IMR-90 (cell line): ENCODE measurements at regions not wholly inside any gene's neighbourhood (a gene's known extent, or its start where the extent isn't known, plus 50 kb on each side); places are given as distances from the start of the nearest gene placed in this dataset.

ENCODE experiments used
- BHLHE40 ChIP-seq: fragments of 150-350 bp; IDR thresholded peaks from 2 replicates; pipeline ENCODE4 v1.6.1; 2016; ENCODE audit warnings: mild to moderate bottlenecking, low read depth, low read length
- POLR2A ChIP-seq: IDR thresholded peaks from 2 replicates; pipeline ENCODE4 v1.6.1; 2012; ENCODE audit warnings: mild to moderate bottlenecking, low read depth, low read length
- SMC3 ChIP-seq: fragments of 150-350 bp; IDR thresholded peaks from 2 replicates; pipeline ENCODE4 v1.6.1; 2016; ENCODE audit warnings: low read depth, mild to moderate bottlenecking, antibody characterized with exemption, low read length, moderate library complexity
- TF ChIP-seq, protein P1 (sequence below): conservative IDR thresholded peaks from 2 replicates; pipeline ENCODE4 v1.5.1; 2012; ENCODE audit warnings: mild to moderate bottlenecking, low read depth, low read length, improper control_type of control experiment
- TF ChIP-seq, protein P2 (sequence below): fragments of 150-350 bp; IDR thresholded peaks from 2 replicates; pipeline ENCODE4 v1.6.1; 2017; ENCODE audit warnings: mild to moderate bottlenecking, antibody characterized with exemption, low read length, low read depth
- TF ChIP-seq, protein P3 (sequence below): fragments of 150-350 bp; IDR thresholded peaks from 2 replicates; pipeline ENCODE4 v1.6.1; 2016; ENCODE audit warnings: low read depth, mild to moderate bottlenecking, low read length, moderate library complexity, borderline replicate concordance

DNA sequence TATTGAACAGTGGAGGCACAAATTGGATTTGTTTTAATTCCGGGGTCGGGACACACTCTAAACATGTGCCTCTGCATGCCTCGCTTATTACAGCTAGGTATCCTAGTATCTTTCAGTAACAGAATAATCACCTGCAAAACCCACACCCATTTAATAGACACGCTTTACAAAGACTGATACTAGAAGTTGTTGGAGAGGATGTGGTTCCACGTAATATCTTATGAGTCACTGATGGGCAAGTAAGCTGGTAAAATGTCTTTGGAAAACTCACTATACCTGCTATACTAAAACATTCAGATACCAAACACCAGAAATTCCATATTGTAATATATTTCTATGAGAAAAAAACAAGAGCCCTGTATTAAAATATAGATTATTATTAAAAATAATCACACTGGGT lies 84.0 kb downstream of the GGTLC2 start:
- TF ChIP-seq, protein P1, sequence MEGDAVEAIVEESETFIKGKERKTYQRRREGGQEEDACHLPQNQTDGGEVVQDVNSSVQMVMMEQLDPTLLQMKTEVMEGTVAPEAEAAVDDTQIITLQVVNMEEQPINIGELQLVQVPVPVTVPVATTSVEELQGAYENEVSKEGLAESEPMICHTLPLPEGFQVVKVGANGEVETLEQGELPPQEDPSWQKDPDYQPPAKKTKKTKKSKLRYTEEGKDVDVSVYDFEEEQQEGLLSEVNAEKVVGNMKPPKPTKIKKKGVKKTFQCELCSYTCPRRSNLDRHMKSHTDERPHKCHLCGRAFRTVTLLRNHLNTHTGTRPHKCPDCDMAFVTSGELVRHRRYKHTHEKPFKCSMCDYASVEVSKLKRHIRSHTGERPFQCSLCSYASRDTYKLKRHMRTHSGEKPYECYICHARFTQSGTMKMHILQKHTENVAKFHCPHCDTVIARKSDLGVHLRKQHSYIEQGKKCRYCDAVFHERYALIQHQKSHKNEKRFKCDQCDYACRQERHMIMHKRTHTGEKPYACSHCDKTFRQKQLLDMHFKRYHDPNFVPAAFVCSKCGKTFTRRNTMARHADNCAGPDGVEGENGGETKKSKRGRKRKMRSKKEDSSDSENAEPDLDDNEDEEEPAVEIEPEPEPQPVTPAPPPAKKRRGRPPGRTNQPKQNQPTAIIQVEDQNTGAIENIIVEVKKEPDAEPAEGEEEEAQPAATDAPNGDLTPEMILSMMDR, result no peak
- TF ChIP-seq SMC3 (no peak), POLR2A (no peak), BHLHE40 (no peak)
- TF ChIP-seq, protein P2, sequence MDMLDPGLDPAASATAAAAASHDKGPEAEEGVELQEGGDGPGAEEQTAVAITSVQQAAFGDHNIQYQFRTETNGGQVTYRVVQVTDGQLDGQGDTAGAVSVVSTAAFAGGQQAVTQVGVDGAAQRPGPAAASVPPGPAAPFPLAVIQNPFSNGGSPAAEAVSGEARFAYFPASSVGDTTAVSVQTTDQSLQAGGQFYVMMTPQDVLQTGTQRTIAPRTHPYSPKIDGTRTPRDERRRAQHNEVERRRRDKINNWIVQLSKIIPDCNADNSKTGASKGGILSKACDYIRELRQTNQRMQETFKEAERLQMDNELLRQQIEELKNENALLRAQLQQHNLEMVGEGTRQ, result no peak
- TF ChIP-seq, protein P3, sequence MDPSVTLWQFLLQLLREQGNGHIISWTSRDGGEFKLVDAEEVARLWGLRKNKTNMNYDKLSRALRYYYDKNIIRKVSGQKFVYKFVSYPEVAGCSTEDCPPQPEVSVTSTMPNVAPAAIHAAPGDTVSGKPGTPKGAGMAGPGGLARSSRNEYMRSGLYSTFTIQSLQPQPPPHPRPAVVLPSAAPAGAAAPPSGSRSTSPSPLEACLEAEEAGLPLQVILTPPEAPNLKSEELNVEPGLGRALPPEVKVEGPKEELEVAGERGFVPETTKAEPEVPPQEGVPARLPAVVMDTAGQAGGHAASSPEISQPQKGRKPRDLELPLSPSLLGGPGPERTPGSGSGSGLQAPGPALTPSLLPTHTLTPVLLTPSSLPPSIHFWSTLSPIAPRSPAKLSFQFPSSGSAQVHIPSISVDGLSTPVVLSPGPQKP, result no peak
